SK-N-SH treated with all-trans-retinoic acid at 6 μM for 48 hours (cell line): ENCODE measurements at regions not wholly inside any gene's neighbourhood (a gene's known extent, or its start where the extent isn't known, plus 50 kb on each side); places are given as distances from the start of the nearest gene placed in this dataset.

Experiments used
- ARNTL ChIP-seq: fragments of 450-650 bp; formaldehyde crosslinking; IDR thresholded peaks from 2 replicates; pipeline ENCODE4 v1.5.0; 2020; ENCODE audit warnings: low read depth, mild to moderate bottlenecking, moderate library complexity, borderline replicate concordance
- ISL1 ChIP-seq: fragments of 250-450 bp; sonication (Bioruptor Pico); IDR thresholded peaks from 2 replicates; pipeline ENCODE4 v2.1.2; 2022; ENCODE audit warnings: mild to moderate bottlenecking, moderate library complexity
- PPARA ChIP-seq: fragments of 250-450 bp; sonication (Bioruptor Pico); IDR thresholded peaks from 2 replicates; pipeline ENCODE4 v1.5.0; 2020; ENCODE audit warnings: mild to moderate bottlenecking, borderline replicate concordance
- SNAI2 ChIP-seq: fragments of 250-450 bp; sonication (Bioruptor Pico); IDR thresholded peaks from 2 replicates; pipeline ENCODE4 v1.5.0; 2020; ENCODE audit warnings: mild to moderate bottlenecking, moderate library complexity
- ZC3H10 ChIP-seq: fragments of 250-450 bp; sonication (Bioruptor Pico); IDR thresholded peaks from 2 replicates; pipeline ENCODE4 v1.5.1; 2021; ENCODE audit warnings: mild to moderate bottlenecking, moderate library complexity
- ZFP30 ChIP-seq: fragments of 450-650 bp; formaldehyde crosslinking; IDR thresholded peaks from 2 replicates; pipeline ENCODE4 v1.5.0; 2022; ENCODE audit warnings: mild to moderate bottlenecking, moderate library complexity
- TF ChIP-seq, protein P1 (sequence below): fragments of 250-450 bp; sonication (Bioruptor Pico); IDR thresholded peaks from 2 replicates; pipeline ENCODE4 v1.8.0; 2020; ENCODE audit warnings: mild to moderate bottlenecking, moderate library complexity, borderline replicate concordance
- TF ChIP-seq, protein P2 (sequence below): fragments of 250-450 bp; sonication (Bioruptor Pico); IDR thresholded peaks from 2 replicates; pipeline ENCODE4 v1.5.1; 2020; ENCODE audit warnings: low read depth, mild to moderate bottlenecking, moderate library complexity
- TF ChIP-seq, protein P3 (sequence below): fragments of 250-450 bp; sonication (Bioruptor Pico); IDR thresholded peaks from 2 replicates; pipeline ENCODE4 v1.5.0; 2020; ENCODE audit warnings: mild to moderate bottlenecking, moderate library complexity

DNA sequence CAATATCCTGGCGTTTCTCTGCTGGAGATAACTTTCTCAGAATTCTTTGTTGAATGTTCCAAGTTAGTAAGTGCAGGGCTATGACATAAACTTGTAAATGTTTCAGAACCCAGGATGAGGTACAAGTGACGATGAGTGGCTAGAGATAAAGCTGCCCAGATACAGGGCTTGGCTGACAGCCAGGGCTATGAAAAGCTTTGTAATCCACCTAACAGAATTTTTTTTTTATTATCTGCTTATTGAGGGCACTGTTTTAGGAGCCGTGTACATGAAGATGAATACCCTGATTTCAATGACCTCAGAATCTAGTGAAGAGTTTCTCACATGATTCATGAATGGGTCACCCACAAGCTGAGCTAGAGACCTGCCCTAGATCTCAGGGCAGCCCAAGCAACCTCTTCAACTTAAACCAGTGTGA lies 431.4 kb downstream of the DIPK2A start:
- TF ChIP-seq, protein P1, sequence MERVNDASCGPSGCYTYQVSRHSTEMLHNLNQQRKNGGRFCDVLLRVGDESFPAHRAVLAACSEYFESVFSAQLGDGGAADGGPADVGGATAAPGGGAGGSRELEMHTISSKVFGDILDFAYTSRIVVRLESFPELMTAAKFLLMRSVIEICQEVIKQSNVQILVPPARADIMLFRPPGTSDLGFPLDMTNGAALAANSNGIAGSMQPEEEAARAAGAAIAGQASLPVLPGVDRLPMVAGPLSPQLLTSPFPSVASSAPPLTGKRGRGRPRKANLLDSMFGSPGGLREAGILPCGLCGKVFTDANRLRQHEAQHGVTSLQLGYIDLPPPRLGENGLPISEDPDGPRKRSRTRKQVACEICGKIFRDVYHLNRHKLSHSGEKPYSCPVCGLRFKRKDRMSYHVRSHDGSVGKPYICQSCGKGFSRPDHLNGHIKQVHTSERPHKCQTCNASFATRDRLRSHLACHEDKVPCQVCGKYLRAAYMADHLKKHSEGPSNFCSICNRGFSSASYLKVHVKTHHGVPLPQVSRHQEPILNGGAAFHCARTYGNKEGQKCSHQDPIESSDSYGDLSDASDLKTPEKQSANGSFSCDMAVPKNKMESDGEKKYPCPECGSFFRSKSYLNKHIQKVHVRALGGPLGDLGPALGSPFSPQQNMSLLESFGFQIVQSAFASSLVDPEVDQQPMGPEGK (CRISPR knock-in tag): no peak
- TF ChIP-seq PPARA (CRISPR knock-in tag) (no peak), SNAI2 (CRISPR knock-in tag) (no peak), ZC3H10 (CRISPR knock-in tag) (no peak), ISL1 (no peak), ARNTL (CRISPR knock-in tag) (no peak), ZFP30 (CRISPR knock-in tag) (no peak)
- TF ChIP-seq, protein P2, sequence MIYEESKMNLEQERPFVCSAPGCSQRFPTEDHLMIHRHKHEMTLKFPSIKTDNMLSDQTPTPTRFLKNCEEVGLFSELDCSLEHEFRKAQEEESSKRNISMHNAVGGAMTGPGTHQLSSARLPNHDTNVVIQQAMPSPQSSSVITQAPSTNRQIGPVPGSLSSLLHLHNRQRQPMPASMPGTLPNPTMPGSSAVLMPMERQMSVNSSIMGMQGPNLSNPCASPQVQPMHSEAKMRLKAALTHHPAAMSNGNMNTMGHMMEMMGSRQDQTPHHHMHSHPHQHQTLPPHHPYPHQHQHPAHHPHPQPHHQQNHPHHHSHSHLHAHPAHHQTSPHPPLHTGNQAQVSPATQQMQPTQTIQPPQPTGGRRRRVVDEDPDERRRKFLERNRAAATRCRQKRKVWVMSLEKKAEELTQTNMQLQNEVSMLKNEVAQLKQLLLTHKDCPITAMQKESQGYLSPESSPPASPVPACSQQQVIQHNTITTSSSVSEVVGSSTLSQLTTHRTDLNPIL (CRISPR knock-in tag): no peak
- TF ChIP-seq, protein P3, sequence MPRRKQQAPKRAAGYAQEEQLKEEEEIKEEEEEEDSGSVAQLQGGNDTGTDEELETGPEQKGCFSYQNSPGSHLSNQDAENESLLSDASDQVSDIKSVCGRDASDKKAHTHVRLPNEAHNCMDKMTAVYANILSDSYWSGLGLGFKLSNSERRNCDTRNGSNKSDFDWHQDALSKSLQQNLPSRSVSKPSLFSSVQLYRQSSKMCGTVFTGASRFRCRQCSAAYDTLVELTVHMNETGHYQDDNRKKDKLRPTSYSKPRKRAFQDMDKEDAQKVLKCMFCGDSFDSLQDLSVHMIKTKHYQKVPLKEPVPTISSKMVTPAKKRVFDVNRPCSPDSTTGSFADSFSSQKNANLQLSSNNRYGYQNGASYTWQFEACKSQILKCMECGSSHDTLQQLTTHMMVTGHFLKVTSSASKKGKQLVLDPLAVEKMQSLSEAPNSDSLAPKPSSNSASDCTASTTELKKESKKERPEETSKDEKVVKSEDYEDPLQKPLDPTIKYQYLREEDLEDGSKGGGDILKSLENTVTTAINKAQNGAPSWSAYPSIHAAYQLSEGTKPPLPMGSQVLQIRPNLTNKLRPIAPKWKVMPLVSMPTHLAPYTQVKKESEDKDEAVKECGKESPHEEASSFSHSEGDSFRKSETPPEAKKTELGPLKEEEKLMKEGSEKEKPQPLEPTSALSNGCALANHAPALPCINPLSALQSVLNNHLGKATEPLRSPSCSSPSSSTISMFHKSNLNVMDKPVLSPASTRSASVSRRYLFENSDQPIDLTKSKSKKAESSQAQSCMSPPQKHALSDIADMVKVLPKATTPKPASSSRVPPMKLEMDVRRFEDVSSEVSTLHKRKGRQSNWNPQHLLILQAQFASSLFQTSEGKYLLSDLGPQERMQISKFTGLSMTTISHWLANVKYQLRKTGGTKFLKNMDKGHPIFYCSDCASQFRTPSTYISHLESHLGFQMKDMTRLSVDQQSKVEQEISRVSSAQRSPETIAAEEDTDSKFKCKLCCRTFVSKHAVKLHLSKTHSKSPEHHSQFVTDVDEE (CRISPR knock-in tag): no peak
